Keratinocyte (primary cell): ENCODE measurements at regions not wholly inside any gene's neighbourhood (a gene's known extent, or its start where the extent isn't known, plus 50 kb on each side); places are given as distances from the start of the nearest gene placed in this dataset.
"Not testable (repeated sequence)": the region's sequence is repeated elsewhere in the genome, so short reads cannot be mapped to it uniquely, and the experiment has no call there.

Source experiments
- DNase-seq: peaks from one replicate; pipeline ENCODE4 v3.0.0-alpha.2; 2011; ENCODE audit warnings: low read depth, missing footprints, low spot score
- FAIRE-seq: peaks from 2 replicates; lab custom pipeline; 2011; peaks lifted over from hg19 to GRCh38; lab: Jason Lieb, UNC
- H2AFZ ChIP-seq: 2 replicates; pipeline ENCODE4 v1.6.0; 2012; ENCODE audit warnings: low read length, control low read depth, inconsistent platforms; ENCODE audit not compliant: control insufficient read depth
- H3K27ac ChIP-seq: 2 replicates; pipeline ENCODE4 v1.5.1; 2011; ENCODE audit warnings: low read length; ENCODE audit not compliant: control insufficient read depth, insufficient read depth
- H3K27me3 ChIP-seq: 3 replicates; pipeline ENCODE4 v1.6.0; 2011; ENCODE audit warnings: low read length; ENCODE audit not compliant: control insufficient read depth, insufficient read depth; ENCODE audit errors: extremely low read depth
- H3K36me3 ChIP-seq, 2 experiments: 2 replicates in 1 of 2; 3 replicates in 1 of 2; pipeline ENCODE4 v1.5.1; 2011; ENCODE audit warnings: low read length in 2 of 2, mild to moderate bottlenecking in 1 of 2; ENCODE audit not compliant: control insufficient read depth in 2 of 2, insufficient read depth in 2 of 2; ENCODE audit errors: extremely low read depth in 1 of 2
- H3K4me1 ChIP-seq: 3 replicates; pipeline ENCODE4 v1.5.1; 2011; ENCODE audit warnings: low read length; ENCODE audit not compliant: control insufficient read depth, insufficient read depth; ENCODE audit errors: extremely low read depth
- H3K4me2 ChIP-seq: 3 replicates; pipeline ENCODE4 v1.6.0; 2011; ENCODE audit warnings: low read depth, low read length; ENCODE audit not compliant: control insufficient read depth, insufficient read depth; ENCODE audit errors: extremely low read depth
- H3K4me3 ChIP-seq, 3 experiments: fragments of 200-600 bp in 1 of 3; sonication (generic) in 1 of 3; 2 replicates in 2 of 3; 3 replicates in 1 of 3; pipeline ENCODE4 v1.5.1; 2011 to 2016; ENCODE audit warnings: low read length in 3 of 3, mild to moderate bottlenecking in 3 of 3, control low read depth in 2 of 3, inconsistent platforms in 1 of 3, low read depth in 1 of 3, mixed read lengths in 1 of 3, mixed run types in 1 of 3, moderate library complexity in 1 of 3; ENCODE audit not compliant: control insufficient read depth in 2 of 3, insufficient read depth in 2 of 3; ENCODE audit errors: extremely low read depth in 1 of 3
- H3K79me2 ChIP-seq: 2 replicates; pipeline ENCODE4 v1.6.0; 2012; ENCODE audit warnings: low read length; ENCODE audit not compliant: control insufficient read depth, insufficient read depth
- H3K9ac ChIP-seq: 3 replicates; pipeline ENCODE4 v1.6.0; 2011; ENCODE audit warnings: low read length; ENCODE audit not compliant: control insufficient read depth, insufficient read depth; ENCODE audit errors: extremely low read depth
- H3K9me1 ChIP-seq: 3 replicates; pipeline ENCODE4 v1.6.0; 2011; ENCODE audit warnings: low read length; ENCODE audit not compliant: control insufficient read depth, insufficient read depth; ENCODE audit errors: extremely low read depth
- H3K9me3 ChIP-seq: 2 replicates; pipeline ENCODE4 v1.5.1; 2012; ENCODE audit warnings: low read depth, low read length; ENCODE audit not compliant: control insufficient read depth
- H4K20me1 ChIP-seq: 3 replicates; pipeline ENCODE4 v1.6.0; 2011; ENCODE audit warnings: low read length; ENCODE audit not compliant: control insufficient read depth, insufficient read depth; ENCODE audit errors: extremely low read depth
- CTCF ChIP-seq, 3 experiments: IDR thresholded peaks in 1 of 3; conservative IDR thresholded peaks in 1 of 3; optimal IDR thresholded peaks in 1 of 3; 2 replicates in 2 of 3; 3 replicates in 1 of 3; pipeline versions ENCODE3 to v1.5.1; 2011; ENCODE audit warnings: low read length in 3 of 3, mild to moderate bottlenecking in 3 of 3, moderate library complexity in 2 of 3, control low read depth in 1 of 3, inconsistent platforms in 1 of 3; ENCODE audit not compliant: insufficient read depth in 2 of 3; ENCODE audit errors: extremely low read depth in 1 of 3
- EZH2 ChIP-seq: IDR thresholded peaks from one replicate; pipeline ENCODE4 v1.6.1; 2012; ENCODE audit warnings: inconsistent platforms, mild to moderate bottlenecking, low read length, moderate library complexity
- dilution Hi-C: fragments of 300-500 bp; cut with MboI; formaldehyde crosslinking; loops from one replicate; pipeline ENCODE4 v1.7.0; 2020; ENCODE audit warnings: low sequenced_read_pairs; ENCODE audit not compliant: extremely low pct_ligation_motif_present

- H3K9me3 ChIP-seq, result no peaks in the 10 kb centered on the region
- no peak overlapping the region for H3K9ac ChIP-seq
- H3K36me3 ChIP-seq, result no peaks in the 10 kb centered on the region
- H3K4me2 ChIP-seq, result no peak overlapping the region
- no peaks in the 10 kb centered on the region for H3K9me1 ChIP-seq
- H3K4me1 ChIP-seq, result no peaks in the 10 kb centered on the region
- H3K27ac ChIP-seq, result no peak overlapping the region
- TF ChIP-seq CTCF (optimal IDR thresholded peaks at IDR 0.05 in 1 of 3, IDR thresholded peaks at IDR 0.05 in 1 of 3, conservative IDR thresholded peaks at IDR 0.05 in 1 of 3; ENCODE audit: extremely low read depth in 1 of 3, insufficient read depth in 2 of 3, low read length in 3 of 3), result no peak
- no peak for TF ChIP-seq EZH2
- H4K20me1 ChIP-seq, result no peaks in the 10 kb centered on the region
- no peak overlapping the region for H3K4me3 ChIP-seq
- peaks cover 3% of the 10 kb centered on the region for H3K27me3 ChIP-seq
- H3K79me2 ChIP-seq, result no peaks in the 10 kb centered on the region
- dilution Hi-C loops, result no loop called here
- no peak overlapping the region for H2AFZ ChIP-seq
- DNase-seq, result no peak
- FAIRE-seq, result no peak
Observed at GRCh38 chr12:85425926-85426325, 145.9 kb downstream of the ALX1 start.

- FAIRE-seq, dilution Hi-C loops, H3K79me2 ChIP-seq, DNase-seq, H3K27ac ChIP-seq, H2AFZ ChIP-seq, H3K4me3 ChIP-seq, H3K4me2 ChIP-seq, H3K36me3 ChIP-seq, H3K9me1 ChIP-seq, H4K20me1 ChIP-seq, H3K9ac ChIP-seq, H3K9me3 ChIP-seq, H3K4me1 ChIP-seq, H3K27me3 ChIP-seq: not testable (repeated sequence)
Observed at GRCh38 chr12:85433148-85433547, 153.1 kb downstream of the ALX1 start.

DNA sequence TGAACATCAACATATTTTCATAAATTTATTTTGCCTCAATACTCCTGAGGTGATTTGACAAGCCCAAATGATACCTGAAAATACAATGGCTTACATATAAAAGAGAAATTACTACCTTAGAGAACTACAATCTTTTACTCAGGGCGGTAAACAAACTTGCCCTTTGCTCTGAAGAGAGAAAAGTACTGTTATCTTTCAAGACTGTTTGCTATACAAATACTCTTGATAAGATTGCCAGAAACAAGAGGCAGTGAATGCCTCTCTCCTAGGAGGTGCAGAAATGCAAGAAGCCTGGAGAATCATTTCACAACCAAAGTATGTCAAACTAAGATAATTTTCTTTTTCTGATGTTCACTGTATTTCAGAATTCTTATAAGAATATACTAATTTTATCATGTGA lies 160.3 kb downstream of the ALX1 start:
- Histone ChIP-seq H3K4me1 (no peaks in the 10 kb centered on the region), H2AFZ (no peak overlapping the region), H4K20me1 (no peaks in the 10 kb centered on the region), H3K27me3 (peaks cover 4% of the 10 kb centered on the region), H3K79me2 (no peaks in the 10 kb centered on the region), H3K9me3 (no peaks in the 10 kb centered on the region), H3K4me3 (no peak overlapping the region), H3K4me2 (no peak overlapping the region), H3K9me1 (no peaks in the 10 kb centered on the region), H3K27ac (no peak overlapping the region), H3K36me3 (no peaks in the 10 kb centered on the region), H3K9ac (no peak overlapping the region)
- DNase-seq (no peak), FAIRE-seq (no peak)
- dilution Hi-C loops, result no loop called here
- TF ChIP-seq CTCF (optimal IDR thresholded peaks at IDR 0.05 in 1 of 3, IDR thresholded peaks at IDR 0.05 in 1 of 3, conservative IDR thresholded peaks at IDR 0.05 in 1 of 3; ENCODE audit: extremely low read depth in 1 of 3, insufficient read depth in 2 of 3, low read length in 3 of 3) (no peak), EZH2 (no peak)
